HepG2 (cell line): ENCODE measurements at regions not wholly inside any gene's neighbourhood (a gene's known extent, or its start where the extent isn't known, plus 50 kb on each side); places are given as distances from the start of the nearest gene placed in this dataset.

Experiments used
- ATAC-seq: fragments of 200-7000 bp; cut with Tn5 transposase; 3 replicates; pipeline ENCODE4 v1.9.1; 2020; ENCODE audit warnings: mild to moderate bottlenecking, moderate library complexity
- BruUV-seq: library from RNA; stranded (reverse); fragments of 400-500 nt; replicated peaks from 2 replicates; lab custom pipeline; 2021; lab: Mats Ljungman, UMichigan
- CTCF ChIA-PET: fragments of 300-600 bp; formaldehyde crosslinking; extraction: SDS; loops from one replicate; lab custom pipeline; 2021; ENCODE audit warnings: low total read pairs, inconsistent platforms, low intra/inter-chr PET ratio; lab: Yijun Ruan, JAX
- POLR2A ChIA-PET: fragments of 350-600 bp; sonication (Branson Sonifier 250); formaldehyde crosslinking; loops from one replicate; lab custom pipeline; 2020; ENCODE audit warnings: antibody characterized with exemption, inconsistent platforms; lab: Yijun Ruan, JAX
- DNase-seq: peaks from one replicate; pipeline ENCODE4 v3.0.0-alpha.2; 2015; ENCODE audit warnings: low spot score
- FAIRE-seq: peaks from 3 replicates; lab custom pipeline; 2011; peaks lifted over from hg19 to GRCh38; lab: Jason Lieb, UNC
- H2AFZ ChIP-seq: one replicate; pipeline ENCODE4 v1.6.1; 2011; ENCODE audit warnings: low read length, inconsistent platforms
- H3K27ac ChIP-seq: fragments of 300-600 bp; 3 replicates; pipeline ENCODE4 v1.8.0; 2011; ENCODE audit warnings: mixed run types, mild to moderate bottlenecking, mixed read lengths, low read length, inconsistent platforms; ENCODE audit not compliant: insufficient read depth; ENCODE audit errors: extremely low read length
- H3K27me3 ChIP-seq, 2 experiments: fragments of 200-600 bp in 1 of 2; 2 replicates in 1 of 2; 3 replicates in 1 of 2; pipeline versions ENCODE4 v1.6.0 to v1.8.0; 2011; ENCODE audit warnings: low read length in 2 of 2, mild to moderate bottlenecking in 2 of 2, moderate library complexity in 2 of 2, inconsistent platforms in 1 of 2; ENCODE audit not compliant: insufficient read depth in 2 of 2, control insufficient read depth in 1 of 2
- H3K36me3 ChIP-seq, 2 experiments: fragments of 200-600 bp in 1 of 2; replicated peaks in 1 of 2; 2 replicates in 1 of 2; 3 replicates in 1 of 2; pipeline versions ENCODE4 v1.5.1 to v1.8.0; 2011; ENCODE audit warnings: low read length in 2 of 2, inconsistent platforms in 1 of 2; ENCODE audit not compliant: insufficient read depth in 2 of 2, control insufficient read depth in 1 of 2
- H3K4me1 ChIP-seq: 2 replicates; pipeline ENCODE4 v1.5.1; 2012; ENCODE audit warnings: low read length, inconsistent platforms; ENCODE audit not compliant: insufficient read depth
- H3K4me2 ChIP-seq: 2 replicates; pipeline ENCODE4 v1.6.0; 2011; ENCODE audit warnings: low read depth, low read length, inconsistent platforms
- H3K4me3 ChIP-seq, 3 experiments: fragments of 200-600 bp in 1 of 3; sonication (generic), shearing (Covaris generic) in 1 of 3; replicated peaks in 1 of 3; 2 replicates each; pipeline ENCODE4 v1.5.1; 2011 to 2016; ENCODE audit warnings: low read length in 3 of 3, inconsistent platforms in 2 of 3, low read depth in 2 of 3, mild to moderate bottlenecking in 2 of 3, control low read depth in 1 of 3, mixed read lengths in 1 of 3; ENCODE audit not compliant: insufficient read depth in 1 of 3
- H3K79me2 ChIP-seq: one replicate; pipeline ENCODE4 v1.6.1; 2011; ENCODE audit warnings: low read length, inconsistent platforms; ENCODE audit not compliant: insufficient read depth
- H3K9ac ChIP-seq: 2 replicates; pipeline ENCODE4 v1.6.0; 2011; ENCODE audit warnings: mild to moderate bottlenecking, low read depth, low read length, inconsistent platforms; ENCODE audit not compliant: insufficient read depth
- H3K9me3 ChIP-seq: 2 replicates; pipeline ENCODE4 v1.5.1; 2012; ENCODE audit warnings: mild to moderate bottlenecking, low read length
- H4K20me1 ChIP-seq: 2 replicates; pipeline ENCODE4 v1.6.0; 2011; ENCODE audit warnings: inconsistent platforms, mild to moderate bottlenecking, low read length, moderate library complexity; ENCODE audit not compliant: insufficient read depth
- EP300 ChIP-seq, 3 experiments: sonication (generic) in 1 of 3; formaldehyde crosslinking in 1 of 3; IDR thresholded peaks; 2 replicates each; pipeline versions ENCODE4 v1.5.1 to v1.6.1; 2011 to 2020; ENCODE audit warnings: low read depth in 2 of 3, low read length in 2 of 3, borderline replicate concordance in 1 of 3, improper control_type of control experiment in 1 of 3, mild to moderate bottlenecking in 1 of 3, missing genetic modification reagents in 1 of 3, moderate library complexity in 1 of 3
- IRF1 ChIP-seq: sonication (generic); formaldehyde crosslinking; IDR thresholded peaks from 2 replicates; pipeline ENCODE4 v1.4.0; 2020; ENCODE audit warnings: low read depth, mild to moderate bottlenecking, missing genetic modification reagents
- PPARG ChIP-seq: conservative IDR thresholded peaks from 2 replicates; pipeline ENCODE4 v1.6.1; 2016; ENCODE audit warnings: missing biosample characterization, missing genetic modification reagents
- ZNF232 ChIP-seq: sonication (generic); formaldehyde crosslinking; IDR thresholded peaks from 2 replicates; pipeline ENCODE4 v1.4.0; 2020; ENCODE audit warnings: missing genetic modification reagents, borderline replicate concordance
- ZNF329 ChIP-seq: sonication (generic); formaldehyde crosslinking; IDR thresholded peaks from 2 replicates; pipeline ENCODE4 v1.9.0; 2021; ENCODE audit warnings: low read depth, mild to moderate bottlenecking, missing genetic modification reagents
- ZSCAN25 ChIP-seq: sonication (generic); formaldehyde crosslinking; IDR thresholded peaks from 2 replicates; pipeline ENCODE4 v1.8.0; 2022; ENCODE audit warnings: mild to moderate bottlenecking, missing genetic modification reagents
- WGBS: methylation state at CpG from one replicate; pipeline ENCODE4 v1.1.6; 2017; ENCODE audit warnings: low lambda C conversion rate; 5-methylcytosine and 5-hydroxymethylcytosine counted together
- in situ Hi-C: cut with HindIII; loops from 2 replicates; pipeline ENCODE4 v1.10.0; 2017; ENCODE audit warnings: low pct_unique_long_range_greater_than_20kb; ENCODE audit not compliant: extremely low pct_ligation_motif_present
- intact Hi-C: fragments of 100-400 bp; cut with micrococcal nuclease; formaldehyde crosslinking; loops from one replicate; pipeline ENCODE4 v1.10.0; 2022; ENCODE audit not compliant: unreplicated experiment
- TF ChIP-seq, protein P1 (sequence below): sonication (generic); formaldehyde crosslinking; IDR thresholded peaks from 2 replicates; pipeline ENCODE4 v1.4.0; 2020; ENCODE audit warnings: missing genetic modification reagents; ENCODE audit errors: not compliant biosample characterization
- TF ChIP-seq, protein P2 (sequence below): sonication (generic); formaldehyde crosslinking; IDR thresholded peaks from 2 replicates; pipeline ENCODE4 v1.5.1; 2020; ENCODE audit warnings: missing genetic modification reagents, mild to moderate bottlenecking, borderline replicate concordance

DNA sequence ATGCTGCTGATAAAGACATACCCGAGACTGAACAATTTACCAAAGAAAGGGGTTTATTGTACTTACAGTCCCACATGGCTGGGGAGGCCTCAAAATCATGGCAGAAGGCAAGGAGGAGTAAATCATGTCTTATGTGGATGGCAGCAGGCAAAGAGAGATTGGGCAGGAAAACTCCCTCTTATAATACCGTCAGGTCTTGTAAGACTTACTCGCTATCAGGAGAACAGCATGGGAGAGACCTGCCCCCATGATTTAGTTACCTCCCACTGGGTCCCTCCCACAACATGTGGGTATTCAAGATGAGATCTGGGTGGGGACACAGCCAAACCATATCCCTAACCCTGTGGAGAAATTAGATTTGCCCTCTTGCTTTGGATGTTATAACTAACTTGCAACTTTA is 1068.0 kb upstream of the ZEB2 start:
- Histone ChIP-seq H2AFZ (no peak overlapping the region), H3K9ac (no peak overlapping the region), H3K4me3 (no peak overlapping the region), H3K27me3 (no peaks in the 10 kb centered on the region), H3K79me2 (no peaks in the 10 kb centered on the region), H3K4me2 (no peak overlapping the region), H4K20me1 (no peaks in the 10 kb centered on the region), H3K9me3 (no peaks in the 10 kb centered on the region), H3K27ac (no peak overlapping the region), H3K4me1 (no peaks in the 10 kb centered on the region), H3K36me3 (no peaks in the 10 kb centered on the region)
- ChIA-PET POLR2A (no interaction called here), CTCF (no interaction called here)
- intact Hi-C loops = no loop called here
- BruUV-seq = no TSS peak
- no peak for FAIRE-seq
- no peak for DNase-seq
- TF ChIP-seq PPARG (CRISPR knock-in tag) (no peak), ZNF329 (CRISPR knock-in tag) (no peak), EP300 (IDR thresholded peaks at IDR 0.05; ENCODE audit: low read depth in 2 of 2, low read length in 2 of 2) (no peak), EP300 (CRISPR knock-in tag; IDR thresholded peaks at IDR 0.05; ENCODE audit: borderline replicate concordance) (no peak), ZNF232 (CRISPR knock-in tag) (no peak), ZSCAN25 (CRISPR knock-in tag) (no peak), IRF1 (CRISPR knock-in tag) (no peak)
- TF ChIP-seq, protein P1, sequence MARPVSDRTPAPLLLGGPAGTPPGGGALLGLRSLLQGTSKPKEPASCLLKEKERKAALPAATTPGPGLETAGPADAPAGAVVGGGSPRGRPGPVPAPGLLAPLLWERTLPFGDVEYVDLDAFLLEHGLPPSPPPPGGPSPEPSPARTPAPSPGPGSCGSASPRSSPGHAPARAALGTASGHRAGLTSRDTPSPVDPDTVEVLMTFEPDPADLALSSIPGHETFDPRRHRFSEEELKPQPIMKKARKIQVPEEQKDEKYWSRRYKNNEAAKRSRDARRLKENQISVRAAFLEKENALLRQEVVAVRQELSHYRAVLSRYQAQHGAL = no peak
- TF ChIP-seq, protein P2, sequence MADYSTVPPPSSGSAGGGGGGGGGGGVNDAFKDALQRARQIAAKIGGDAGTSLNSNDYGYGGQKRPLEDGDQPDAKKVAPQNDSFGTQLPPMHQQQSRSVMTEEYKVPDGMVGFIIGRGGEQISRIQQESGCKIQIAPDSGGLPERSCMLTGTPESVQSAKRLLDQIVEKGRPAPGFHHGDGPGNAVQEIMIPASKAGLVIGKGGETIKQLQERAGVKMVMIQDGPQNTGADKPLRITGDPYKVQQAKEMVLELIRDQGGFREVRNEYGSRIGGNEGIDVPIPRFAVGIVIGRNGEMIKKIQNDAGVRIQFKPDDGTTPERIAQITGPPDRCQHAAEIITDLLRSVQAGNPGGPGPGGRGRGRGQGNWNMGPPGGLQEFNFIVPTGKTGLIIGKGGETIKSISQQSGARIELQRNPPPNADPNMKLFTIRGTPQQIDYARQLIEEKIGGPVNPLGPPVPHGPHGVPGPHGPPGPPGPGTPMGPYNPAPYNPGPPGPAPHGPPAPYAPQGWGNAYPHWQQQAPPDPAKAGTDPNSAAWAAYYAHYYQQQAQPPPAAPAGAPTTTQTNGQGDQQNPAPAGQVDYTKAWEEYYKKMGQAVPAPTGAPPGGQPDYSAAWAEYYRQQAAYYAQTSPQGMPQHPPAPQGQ = no peak
- no peak for ATAC-seq
- 28% methylated on average over 3 of the region's 3 CpGs for WGBS
- in situ Hi-C loops = no loop called here
